MM.1S (cell line): ENCODE measurements at regions not wholly inside any gene's neighbourhood (a gene's known extent, or its start where the extent isn't known, plus 50 kb on each side); places are given as distances from the start of the nearest gene placed in this dataset.

ENCODE experiments used
- DNase-seq: peaks from one replicate; pipeline ENCODE4 v3.0.0-alpha.2; 2015
- H2AFZ ChIP-seq: fragments of 300-600 bp; sonication (generic); 2 replicates; pipeline ENCODE4 v1.6.0; 2016; ENCODE audit warnings: antibody characterized with exemption, low read length
- H3F3A ChIP-seq: fragments of 300-600 bp; sonication (generic); 2 replicates; pipeline ENCODE4 v1.6.1; 2016; ENCODE audit warnings: mild to moderate bottlenecking, antibody characterized with exemption, low read length, moderate library complexity, mixed read lengths; ENCODE audit not compliant: insufficient read depth
- H3K27ac ChIP-seq: fragments of 300-600 bp; sonication (generic); 2 replicates; pipeline ENCODE4 v1.5.1; 2016; ENCODE audit warnings: mild to moderate bottlenecking, low read length
- H3K27me3 ChIP-seq: fragments of 300-600 bp; sonication (generic); replicated peaks from 2 replicates; pipeline ENCODE4 v1.6.0; 2016; ENCODE audit warnings: low read length; ENCODE audit not compliant: insufficient read depth
- H3K36me3 ChIP-seq: fragments of 300-600 bp; sonication (generic); replicated peaks from 2 replicates; pipeline ENCODE4 v1.6.1; 2016; ENCODE audit warnings: mild to moderate bottlenecking, low read length, mixed read lengths; ENCODE audit not compliant: insufficient read depth
- H3K4me1 ChIP-seq: fragments of 300-600 bp; sonication (generic); 2 replicates; pipeline ENCODE4 v1.6.1; 2016; ENCODE audit warnings: low read length, mixed read lengths
- H3K4me2 ChIP-seq: fragments of 300-600 bp; sonication (generic); 2 replicates; pipeline ENCODE4 v1.6.0; 2016; ENCODE audit warnings: low read depth, low read length
- H3K4me3 ChIP-seq: fragments of 300-600 bp; sonication (generic); 2 replicates; pipeline ENCODE4 v1.5.1; 2016; ENCODE audit warnings: low read length, mixed read lengths
- H3K79me2 ChIP-seq: fragments of 300-600 bp; sonication (generic); 2 replicates; pipeline ENCODE4 v1.6.1; 2016; ENCODE audit warnings: mixed run types, low read length, mixed read lengths
- H3K9ac ChIP-seq: fragments of 300-600 bp; sonication (generic); 2 replicates; pipeline ENCODE4 v1.6.1; 2016; ENCODE audit warnings: low read length, mixed read lengths
- H3K9me2 ChIP-seq: fragments of 300-600 bp; sonication (generic); replicated peaks from 2 replicates; pipeline ENCODE4 v1.6.1; 2016; ENCODE audit warnings: mild to moderate bottlenecking, low read length, mixed read lengths; ENCODE audit not compliant: insufficient read depth
- H3K9me3 ChIP-seq: fragments of 300-600 bp; sonication (generic); replicated peaks from 2 replicates; pipeline ENCODE4 v1.6.1; 2016; ENCODE audit warnings: mild to moderate bottlenecking, low read length, mixed read lengths; ENCODE audit not compliant: insufficient read depth
- H4K20me1 ChIP-seq: fragments of 300-600 bp; sonication (generic); 2 replicates; pipeline ENCODE4 v1.6.1; 2016; ENCODE audit warnings: mild to moderate bottlenecking, low read length, moderate library complexity, mixed read lengths; ENCODE audit not compliant: insufficient read depth
- CTCF ChIP-seq: fragments of 300-600 bp; sonication (generic); IDR thresholded peaks from 2 replicates; pipeline ENCODE4 v1.5.1; 2016; ENCODE audit warnings: antibody characterized with exemption, low read length, mixed read lengths
- EZH2 ChIP-seq: fragments of 300-600 bp; sonication (generic); optimal IDR thresholded peaks from 2 replicates; pipeline ENCODE3; 2017; ENCODE audit warnings: low read depth, mild to moderate bottlenecking, antibody characterized with exemption, low read length, mixed read lengths
- EZH2phosphoT487 ChIP-seq: fragments of 300-600 bp; sonication (generic); IDR thresholded peaks from 2 replicates; pipeline ENCODE4 v1.6.1; 2018; ENCODE audit warnings: antibody characterized with exemption, low read length

GRCh38 chr13:54210397-54211049 lies 1181.9 kb downstream of the OLFM4 start:
- Histone ChIP-seq H3K9me3 (no peaks in the 10 kb centered on the region), H3K4me1 (no peaks in the 10 kb centered on the region), H2AFZ (no peak overlapping the region), H3K9me2 (no peaks in the 10 kb centered on the region), H3F3A (no peaks in the 10 kb centered on the region), H3K79me2 (no peaks in the 10 kb centered on the region), H3K4me2 (no peak overlapping the region), H3K9ac (no peak overlapping the region), H3K27me3 (no peaks in the 10 kb centered on the region), H3K27ac (no peak overlapping the region), H3K4me3 (no peak overlapping the region), H4K20me1 (no peaks in the 10 kb centered on the region), H3K36me3 (no peaks in the 10 kb centered on the region)
- no peak for DNase-seq
- TF ChIP-seq CTCF, result no peak
- TF ChIP-seq EZH2phosphoT487, result no peak
- TF ChIP-seq EZH2, result no peak

- no peaks in the 10 kb centered on the region for H3K9me2 ChIP-seq
- no peaks in the 10 kb centered on the region for H3K9me3 ChIP-seq
- no peak overlapping the region for H3K4me2 ChIP-seq
- no peaks in the 10 kb centered on the region for H4K20me1 ChIP-seq
- H3K36me3 ChIP-seq, result no peaks in the 10 kb centered on the region
- no peak for DNase-seq
- no peak overlapping the region for H3K27ac ChIP-seq
- H2AFZ ChIP-seq, result no peak overlapping the region
- H3K4me3 ChIP-seq, result no peak overlapping the region
- no peak overlapping the region for H3K9ac ChIP-seq
- H3K79me2 ChIP-seq, result no peaks in the 10 kb centered on the region
- H3F3A ChIP-seq, result no peaks in the 10 kb centered on the region
- no peaks in the 10 kb centered on the region for H3K27me3 ChIP-seq
- no peaks in the 10 kb centered on the region for H3K4me1 ChIP-seq
- TF ChIP-seq EZH2, result no peak
- no peak for TF ChIP-seq EZH2phosphoT487
- no peak for TF ChIP-seq CTCF
Measured at GRCh38 chr13:54216221-54216620, 1187.6 kb downstream of the OLFM4 start.

GRCh38 chr13:54226876-54227275 lies 1198.3 kb downstream of the OLFM4 start:
- no peak overlapping the region for H2AFZ ChIP-seq
- no peak overlapping the region for H3K4me2 ChIP-seq

More at GRCh38 chr13:54226876-54227275, 1198.3 kb downstream of the OLFM4 start:
- Histone ChIP-seq H3K9me3 (no peaks in the 10 kb centered on the region), H3K4me1 (no peaks in the 10 kb centered on the region), H4K20me1 (no peaks in the 10 kb centered on the region), H3K9ac (no peak overlapping the region), H3K4me3 (no peak overlapping the region), H3K27ac (no peak overlapping the region), H3K36me3 (no peaks in the 10 kb centered on the region), H3K79me2 (no peaks in the 10 kb centered on the region), H3F3A (no peaks in the 10 kb centered on the region), H3K9me2 (no peaks in the 10 kb centered on the region), H3K27me3 (no peaks in the 10 kb centered on the region)
- TF ChIP-seq CTCF, result no peak
- no peak for TF ChIP-seq EZH2phosphoT487
- TF ChIP-seq EZH2, result no peak
- DNase-seq, result no peak
